MM.1S (cell line): ENCODE measurements at regions not wholly inside any gene's neighbourhood (a gene's known extent, or its start where the extent isn't known, plus 50 kb on each side); places are given as distances from the start of the nearest gene placed in this dataset.

ENCODE experiments used
- DNase-seq: peaks from one replicate; pipeline ENCODE4 v3.0.0-alpha.2; 2015
- H2AFZ ChIP-seq: fragments of 300-600 bp; sonication (generic); 2 replicates; pipeline ENCODE4 v1.6.0; 2016; ENCODE audit warnings: antibody characterized with exemption, low read length
- H3F3A ChIP-seq: fragments of 300-600 bp; sonication (generic); 2 replicates; pipeline ENCODE4 v1.6.1; 2016; ENCODE audit warnings: mild to moderate bottlenecking, antibody characterized with exemption, low read length, moderate library complexity, mixed read lengths; ENCODE audit not compliant: insufficient read depth
- H3K27ac ChIP-seq: fragments of 300-600 bp; sonication (generic); 2 replicates; pipeline ENCODE4 v1.5.1; 2016; ENCODE audit warnings: mild to moderate bottlenecking, low read length
- H3K27me3 ChIP-seq: fragments of 300-600 bp; sonication (generic); replicated peaks from 2 replicates; pipeline ENCODE4 v1.6.0; 2016; ENCODE audit warnings: low read length; ENCODE audit not compliant: insufficient read depth
- H3K36me3 ChIP-seq: fragments of 300-600 bp; sonication (generic); replicated peaks from 2 replicates; pipeline ENCODE4 v1.6.1; 2016; ENCODE audit warnings: mild to moderate bottlenecking, low read length, mixed read lengths; ENCODE audit not compliant: insufficient read depth
- H3K4me1 ChIP-seq: fragments of 300-600 bp; sonication (generic); 2 replicates; pipeline ENCODE4 v1.6.1; 2016; ENCODE audit warnings: low read length, mixed read lengths
- H3K4me2 ChIP-seq: fragments of 300-600 bp; sonication (generic); 2 replicates; pipeline ENCODE4 v1.6.0; 2016; ENCODE audit warnings: low read depth, low read length
- H3K4me3 ChIP-seq: fragments of 300-600 bp; sonication (generic); 2 replicates; pipeline ENCODE4 v1.5.1; 2016; ENCODE audit warnings: low read length, mixed read lengths
- H3K79me2 ChIP-seq: fragments of 300-600 bp; sonication (generic); 2 replicates; pipeline ENCODE4 v1.6.1; 2016; ENCODE audit warnings: mixed run types, low read length, mixed read lengths
- H3K9ac ChIP-seq: fragments of 300-600 bp; sonication (generic); 2 replicates; pipeline ENCODE4 v1.6.1; 2016; ENCODE audit warnings: low read length, mixed read lengths
- H3K9me2 ChIP-seq: fragments of 300-600 bp; sonication (generic); replicated peaks from 2 replicates; pipeline ENCODE4 v1.6.1; 2016; ENCODE audit warnings: mild to moderate bottlenecking, low read length, mixed read lengths; ENCODE audit not compliant: insufficient read depth
- H3K9me3 ChIP-seq: fragments of 300-600 bp; sonication (generic); replicated peaks from 2 replicates; pipeline ENCODE4 v1.6.1; 2016; ENCODE audit warnings: mild to moderate bottlenecking, low read length, mixed read lengths; ENCODE audit not compliant: insufficient read depth
- H4K20me1 ChIP-seq: fragments of 300-600 bp; sonication (generic); 2 replicates; pipeline ENCODE4 v1.6.1; 2016; ENCODE audit warnings: mild to moderate bottlenecking, low read length, moderate library complexity, mixed read lengths; ENCODE audit not compliant: insufficient read depth
- EZH2 ChIP-seq: fragments of 300-600 bp; sonication (generic); optimal IDR thresholded peaks from 2 replicates; pipeline ENCODE3; 2017; ENCODE audit warnings: low read depth, mild to moderate bottlenecking, antibody characterized with exemption, low read length, mixed read lengths
- EZH2phosphoT487 ChIP-seq: fragments of 300-600 bp; sonication (generic); IDR thresholded peaks from 2 replicates; pipeline ENCODE4 v1.6.1; 2018; ENCODE audit warnings: antibody characterized with exemption, low read length
- TF ChIP-seq, protein P1 (sequence below): fragments of 300-600 bp; sonication (generic); IDR thresholded peaks from 2 replicates; pipeline ENCODE4 v1.5.1; 2016; ENCODE audit warnings: antibody characterized with exemption, low read length, mixed read lengths

DNA sequence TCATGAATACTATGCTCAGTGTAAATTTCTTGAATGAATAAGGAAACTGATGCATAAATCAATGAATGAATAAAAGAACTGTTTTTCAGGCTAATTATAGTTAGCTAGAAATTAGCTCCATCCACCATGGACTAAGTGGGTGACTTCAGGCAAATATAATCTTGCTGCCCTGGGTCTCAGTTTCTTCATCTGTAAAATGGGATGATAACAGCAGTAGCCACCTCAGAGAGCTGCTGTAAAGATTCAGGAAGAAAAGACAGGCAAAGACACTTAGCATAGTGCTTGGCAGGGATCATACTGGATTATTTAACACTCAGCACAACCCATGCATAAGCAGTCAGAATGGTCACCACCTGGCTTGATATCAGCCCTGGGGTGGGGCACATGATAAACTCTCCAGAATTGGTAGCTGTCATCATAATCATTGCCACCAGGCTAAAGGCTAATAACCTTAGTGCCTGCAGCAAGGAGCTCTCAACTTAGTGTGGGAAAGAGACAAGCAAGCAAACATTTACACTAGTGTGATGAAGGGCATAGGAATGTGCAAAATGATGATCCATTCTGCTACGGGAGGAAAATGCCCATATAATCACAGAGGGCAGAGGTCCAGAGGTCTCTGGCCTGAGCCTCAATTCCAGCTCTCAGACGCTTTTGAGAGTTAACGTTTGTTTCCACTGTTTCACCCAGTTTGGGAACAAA lies 234.7 kb upstream of the TBX3 start:
- Histone ChIP-seq H3K27me3 (no peaks in the 10 kb centered on the region), H3K4me3 (no peak overlapping the region), H3F3A (no peaks in the 10 kb centered on the region), H3K9me3 (no peaks in the 10 kb centered on the region), H3K79me2 (no peaks in the 10 kb centered on the region), H3K9me2 (no peaks in the 10 kb centered on the region), H3K27ac (no peak overlapping the region), H3K4me2 (no peak overlapping the region), H4K20me1 (no peaks in the 10 kb centered on the region), H2AFZ (no peak overlapping the region), H3K36me3 (no peaks in the 10 kb centered on the region), H3K9ac (no peak overlapping the region), H3K4me1 (no peaks in the 10 kb centered on the region)
- TF ChIP-seq EZH2: no peak
- no peak for TF ChIP-seq EZH2phosphoT487
- TF ChIP-seq, protein P1, sequence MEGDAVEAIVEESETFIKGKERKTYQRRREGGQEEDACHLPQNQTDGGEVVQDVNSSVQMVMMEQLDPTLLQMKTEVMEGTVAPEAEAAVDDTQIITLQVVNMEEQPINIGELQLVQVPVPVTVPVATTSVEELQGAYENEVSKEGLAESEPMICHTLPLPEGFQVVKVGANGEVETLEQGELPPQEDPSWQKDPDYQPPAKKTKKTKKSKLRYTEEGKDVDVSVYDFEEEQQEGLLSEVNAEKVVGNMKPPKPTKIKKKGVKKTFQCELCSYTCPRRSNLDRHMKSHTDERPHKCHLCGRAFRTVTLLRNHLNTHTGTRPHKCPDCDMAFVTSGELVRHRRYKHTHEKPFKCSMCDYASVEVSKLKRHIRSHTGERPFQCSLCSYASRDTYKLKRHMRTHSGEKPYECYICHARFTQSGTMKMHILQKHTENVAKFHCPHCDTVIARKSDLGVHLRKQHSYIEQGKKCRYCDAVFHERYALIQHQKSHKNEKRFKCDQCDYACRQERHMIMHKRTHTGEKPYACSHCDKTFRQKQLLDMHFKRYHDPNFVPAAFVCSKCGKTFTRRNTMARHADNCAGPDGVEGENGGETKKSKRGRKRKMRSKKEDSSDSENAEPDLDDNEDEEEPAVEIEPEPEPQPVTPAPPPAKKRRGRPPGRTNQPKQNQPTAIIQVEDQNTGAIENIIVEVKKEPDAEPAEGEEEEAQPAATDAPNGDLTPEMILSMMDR: no peak
- no peak for DNase-seq

DNA sequence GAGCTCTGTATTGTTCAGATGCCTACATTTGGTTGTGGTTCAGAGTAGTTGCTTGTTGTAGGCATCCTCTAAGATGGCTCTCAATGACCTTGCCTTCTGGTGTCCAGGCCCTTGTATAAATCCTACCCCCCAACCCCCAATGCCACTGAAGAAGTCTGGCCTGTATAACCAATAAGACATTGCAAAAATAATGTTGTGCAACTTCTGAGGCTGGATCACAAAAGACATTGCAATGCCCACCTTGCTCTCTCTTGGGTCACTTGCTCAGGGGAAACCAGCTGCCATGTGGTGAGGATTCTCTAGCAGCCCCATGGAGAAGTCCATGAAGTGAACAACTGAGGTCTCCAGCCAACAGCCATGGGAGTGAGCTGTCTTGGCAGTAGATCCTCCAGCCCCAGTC lies 234.0 kb upstream of the TBX3 start:
- Histone ChIP-seq H3K9me3 (no peaks in the 10 kb centered on the region), H3F3A (no peaks in the 10 kb centered on the region), H3K9ac (no peak overlapping the region), H3K27ac (no peak overlapping the region), H4K20me1 (no peaks in the 10 kb centered on the region), H3K9me2 (no peaks in the 10 kb centered on the region), H3K4me2 (no peak overlapping the region), H3K4me3 (no peak overlapping the region), H3K27me3 (no peaks in the 10 kb centered on the region), H3K36me3 (no peaks in the 10 kb centered on the region), H2AFZ (no peak overlapping the region), H3K4me1 (no peaks in the 10 kb centered on the region), H3K79me2 (no peaks in the 10 kb centered on the region)
- TF ChIP-seq, protein P1: no peak
- no peak for TF ChIP-seq EZH2phosphoT487
- no peak for TF ChIP-seq EZH2
- DNase-seq: no peak

DNA sequence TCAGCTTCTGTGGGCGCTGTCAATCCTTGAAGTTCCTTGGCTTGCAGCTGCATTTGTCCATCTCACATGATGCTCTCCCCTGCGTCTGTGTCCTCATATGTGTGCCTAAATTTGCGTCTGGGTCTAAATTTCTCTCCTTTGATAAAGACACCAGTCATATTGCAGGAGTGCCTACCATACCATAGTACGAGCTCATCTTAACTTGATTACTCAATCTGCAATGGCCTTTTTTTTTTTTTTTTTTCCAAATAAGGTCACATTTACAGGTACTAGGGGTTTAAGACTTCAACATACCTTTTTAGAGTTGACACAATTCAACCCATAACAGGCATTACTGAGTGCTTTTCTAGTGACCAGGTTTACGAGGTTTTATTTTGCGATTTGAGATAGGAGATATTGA lies 233.3 kb upstream of the TBX3 start:
- Histone ChIP-seq H3K27ac (no peak overlapping the region), H3F3A (no peaks in the 10 kb centered on the region)

More for the DNA sequence above, 233.3 kb upstream of the TBX3 start:
- Histone ChIP-seq H2AFZ (no peak overlapping the region), H3K9ac (no peak overlapping the region), H3K4me3 (no peak overlapping the region), H3K9me3 (no peaks in the 10 kb centered on the region), H3K4me2 (no peak overlapping the region), H3K36me3 (no peaks in the 10 kb centered on the region), H3K79me2 (no peaks in the 10 kb centered on the region), H3K4me1 (no peaks in the 10 kb centered on the region), H3K27me3 (no peaks in the 10 kb centered on the region), H3K9me2 (no peaks in the 10 kb centered on the region), H4K20me1 (no peaks in the 10 kb centered on the region)
- TF ChIP-seq EZH2phosphoT487 (no peak), EZH2 (no peak)
- TF ChIP-seq, protein P1: no peak
- no peak for DNase-seq
